Neural cell (in vitro differentiated cells): ENCODE measurements at regions not wholly inside any gene's neighbourhood (a gene's known extent, or its start where the extent isn't known, plus 50 kb on each side); places are given as distances from the start of the nearest gene placed in this dataset.

Source experiments
- H2AFZ ChIP-seq: fragments of 200-600, 300-800 bp; sonication (generic), shearing (Covaris generic); 2 replicates; pipeline ENCODE4 v1.6.0; 2014; ENCODE audit warnings: low read depth, mild to moderate bottlenecking, antibody characterized with exemption, low read length, moderate library complexity
- H3F3A ChIP-seq: fragments of 200-600 bp; shearing (Covaris generic); 2 replicates; pipeline ENCODE4 v1.6.1; 2016; ENCODE audit warnings: mild to moderate bottlenecking, moderate library complexity, mixed read lengths, antibody characterized with exemption, low read length; ENCODE audit not compliant: insufficient read depth, poor library complexity, severe bottlenecking
- H3K27ac ChIP-seq: fragments of 200-600, 300-800 bp; sonication (generic), shearing (Covaris generic); 2 replicates; pipeline ENCODE4 v1.5.1; 2014; ENCODE audit warnings: mild to moderate bottlenecking, low read length, moderate library complexity
- H3K27me3 ChIP-seq: fragments of 300-800, 200-600 bp; sonication (generic), shearing (Covaris generic); 2 replicates; pipeline ENCODE4 v1.6.0; 2014; ENCODE audit warnings: mild to moderate bottlenecking, low read depth, low read length, moderate library complexity; ENCODE audit not compliant: insufficient read depth
- H3K36me3 ChIP-seq: fragments of 300-800, 200-600 bp; sonication (generic), shearing (Covaris generic); 2 replicates; pipeline ENCODE4 v1.5.1; 2014; ENCODE audit warnings: mild to moderate bottlenecking, antibody characterized with exemption, low read length, moderate library complexity; ENCODE audit not compliant: insufficient read depth
- H3K4me2 ChIP-seq: fragments of 300-800, 200-600 bp; sonication (generic), shearing (Covaris generic); 2 replicates; pipeline ENCODE4 v1.6.0; 2014; ENCODE audit warnings: mild to moderate bottlenecking, low read length
- H3K4me3 ChIP-seq: fragments of 300-800, 200-600 bp; sonication (generic), shearing (Covaris generic); 2 replicates; pipeline ENCODE4 v1.5.1; 2014; ENCODE audit warnings: mild to moderate bottlenecking, low read length, moderate library complexity
- H3K79me2 ChIP-seq: fragments of 200-600 bp; shearing (Covaris generic); replicated peaks from 2 replicates; pipeline ENCODE4 v1.6.0; 2014; ENCODE audit warnings: mild to moderate bottlenecking, low read length, moderate library complexity; ENCODE audit not compliant: insufficient read depth
- H3K9ac ChIP-seq: fragments of 300-800, 200-600 bp; sonication (generic), shearing (Covaris generic); 2 replicates; pipeline ENCODE4 v1.6.1; 2016; ENCODE audit warnings: mild to moderate bottlenecking, low read length, mixed read lengths
- H3K9me2 ChIP-seq: fragments of 200-600 bp; shearing (Covaris generic); 2 replicates; pipeline ENCODE4 v1.6.1; 2016; ENCODE audit warnings: mild to moderate bottlenecking, low read length, mixed read lengths; ENCODE audit not compliant: insufficient read depth
- H3K9me3 ChIP-seq: fragments of 200-600, 300-800 bp; sonication (generic), shearing (Covaris generic); 2 replicates; pipeline ENCODE4 v1.6.1; 2016; ENCODE audit warnings: mild to moderate bottlenecking, mixed run types, low read length, moderate library complexity, mixed read lengths
- H4K20me1 ChIP-seq: fragments of 200-600 bp; shearing (Covaris generic); 2 replicates; pipeline ENCODE4 v1.6.1; 2016; ENCODE audit warnings: mild to moderate bottlenecking, mixed run types; ENCODE audit not compliant: insufficient read depth
- EP300 ChIP-seq: fragments of 450-650 bp; conservative IDR thresholded peaks from 2 replicates; pipeline ENCODE4 v1.6.1; 2014; ENCODE audit warnings: antibody characterized with exemption, mild to moderate bottlenecking, moderate library complexity; ENCODE audit not compliant: poor library complexity, severe bottlenecking
- EZH2 ChIP-seq: fragments of 200-600, 300-800 bp; shearing (Covaris generic), sonication (generic); IDR thresholded peaks from 2 replicates; pipeline ENCODE4 v1.6.1; 2014; ENCODE audit warnings: antibody characterized with exemption, low read length, borderline replicate concordance, mild to moderate bottlenecking; ENCODE audit not compliant: insufficient read depth, poor library complexity, severe bottlenecking
- MXI1 ChIP-seq: fragments of 450-650 bp; conservative IDR thresholded peaks from 2 replicates; pipeline ENCODE4 v1.6.1; 2014; ENCODE audit warnings: antibody characterized with exemption, mild to moderate bottlenecking; ENCODE audit not compliant: poor library complexity, severe bottlenecking
- POLR2AphosphoS5 ChIP-seq: IDR thresholded peaks from 2 replicates; pipeline ENCODE4 v1.6.1; 2012
- RAD21 ChIP-seq: fragments of 450-650 bp; conservative IDR thresholded peaks from 2 replicates; pipeline ENCODE4 v1.6.1; 2014; ENCODE audit warnings: antibody characterized with exemption, mild to moderate bottlenecking, moderate library complexity
- SMC3 ChIP-seq: fragments of 450-650 bp; conservative IDR thresholded peaks from 2 replicates; pipeline ENCODE4 v1.6.1; 2014; ENCODE audit warnings: antibody characterized with exemption, mild to moderate bottlenecking, moderate library complexity; ENCODE audit not compliant: poor library complexity
- TAF1 ChIP-seq: IDR thresholded peaks from 2 replicates; pipeline ENCODE4 v1.6.1; 2012; ENCODE audit warnings: low read depth
- TF ChIP-seq, protein P1 (sequence below): IDR thresholded peaks from 2 replicates; pipeline ENCODE4 v1.6.1; 2012; ENCODE audit warnings: borderline replicate concordance
- TF ChIP-seq, protein P2 (sequence below): fragments of 450-650 bp; IDR thresholded peaks from 2 replicates; pipeline ENCODE4 v1.5.1; 2014; ENCODE audit warnings: antibody characterized with exemption, mild to moderate bottlenecking, moderate library complexity; ENCODE audit not compliant: poor library complexity, severe bottlenecking

DNA sequence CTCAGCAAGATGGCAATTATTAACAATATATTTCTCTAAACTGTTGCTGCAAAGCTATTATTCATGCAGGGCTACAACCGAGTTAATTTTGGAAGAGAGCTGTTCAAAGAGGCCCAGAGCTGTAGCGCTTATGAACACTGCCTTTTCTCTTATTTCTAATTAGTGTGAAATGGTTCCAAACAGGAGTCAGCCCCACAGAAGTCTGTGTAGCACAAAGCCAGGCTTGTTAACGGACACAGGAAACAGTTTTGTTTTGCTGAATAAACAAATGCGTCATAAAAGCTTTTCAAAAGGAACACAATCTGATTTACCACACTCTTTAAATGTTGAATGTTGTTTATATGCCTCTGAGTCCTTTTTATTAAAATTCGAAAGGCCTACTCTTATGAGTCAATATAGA lies 396.5 kb downstream of the ANXA1 start:
- H3K79me2 ChIP-seq = no peaks in the 10 kb centered on the region
- no peak overlapping the region for H3K4me3 ChIP-seq
- H3K27ac ChIP-seq = no peak overlapping the region
- no peak overlapping the region for H2AFZ ChIP-seq
- no peaks in the 10 kb centered on the region for H4K20me1 ChIP-seq
- no peak overlapping the region for H3K9ac ChIP-seq
- H3K9me2 ChIP-seq = no peaks in the 10 kb centered on the region
- H3K36me3 ChIP-seq = no peaks in the 10 kb centered on the region
- H3K4me2 ChIP-seq = no peak overlapping the region
- H3K27me3 ChIP-seq = no peaks in the 10 kb centered on the region
- no peaks in the 10 kb centered on the region for H3K9me3 ChIP-seq
- H3F3A ChIP-seq = no peaks in the 10 kb centered on the region
- TF ChIP-seq EZH2 = no peak
- TF ChIP-seq EP300 = no peak

DNA sequence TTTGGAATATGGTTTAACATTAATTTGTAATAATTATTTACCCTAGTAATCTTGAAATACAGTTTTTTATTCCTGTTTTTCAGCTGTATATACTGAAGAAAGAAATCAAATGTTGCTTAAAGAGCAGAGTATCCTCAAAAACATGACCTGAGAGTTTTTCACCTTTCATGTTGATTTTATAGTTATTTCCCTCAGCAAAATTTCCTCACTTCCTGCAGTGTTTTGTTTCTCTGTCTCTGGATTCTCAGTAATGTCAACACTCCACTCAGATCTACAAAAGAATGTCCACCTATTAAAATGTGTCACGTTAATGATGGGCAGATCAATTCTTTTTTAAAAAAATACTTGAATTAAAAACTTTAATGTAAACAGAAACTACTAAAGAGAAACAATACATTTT lies 398.3 kb downstream of the ANXA1 start:
- H3K27ac ChIP-seq = no peak overlapping the region
- H3K9ac ChIP-seq = no peak overlapping the region
- no peaks in the 10 kb centered on the region for H3K9me2 ChIP-seq
- H3K4me2 ChIP-seq = no peak overlapping the region
- no peaks in the 10 kb centered on the region for H3F3A ChIP-seq
- H2AFZ ChIP-seq = no peak overlapping the region
- H3K79me2 ChIP-seq = no peaks in the 10 kb centered on the region
- H3K36me3 ChIP-seq = no peaks in the 10 kb centered on the region
- H3K4me3 ChIP-seq = no peak overlapping the region
- TF ChIP-seq, protein P1, sequence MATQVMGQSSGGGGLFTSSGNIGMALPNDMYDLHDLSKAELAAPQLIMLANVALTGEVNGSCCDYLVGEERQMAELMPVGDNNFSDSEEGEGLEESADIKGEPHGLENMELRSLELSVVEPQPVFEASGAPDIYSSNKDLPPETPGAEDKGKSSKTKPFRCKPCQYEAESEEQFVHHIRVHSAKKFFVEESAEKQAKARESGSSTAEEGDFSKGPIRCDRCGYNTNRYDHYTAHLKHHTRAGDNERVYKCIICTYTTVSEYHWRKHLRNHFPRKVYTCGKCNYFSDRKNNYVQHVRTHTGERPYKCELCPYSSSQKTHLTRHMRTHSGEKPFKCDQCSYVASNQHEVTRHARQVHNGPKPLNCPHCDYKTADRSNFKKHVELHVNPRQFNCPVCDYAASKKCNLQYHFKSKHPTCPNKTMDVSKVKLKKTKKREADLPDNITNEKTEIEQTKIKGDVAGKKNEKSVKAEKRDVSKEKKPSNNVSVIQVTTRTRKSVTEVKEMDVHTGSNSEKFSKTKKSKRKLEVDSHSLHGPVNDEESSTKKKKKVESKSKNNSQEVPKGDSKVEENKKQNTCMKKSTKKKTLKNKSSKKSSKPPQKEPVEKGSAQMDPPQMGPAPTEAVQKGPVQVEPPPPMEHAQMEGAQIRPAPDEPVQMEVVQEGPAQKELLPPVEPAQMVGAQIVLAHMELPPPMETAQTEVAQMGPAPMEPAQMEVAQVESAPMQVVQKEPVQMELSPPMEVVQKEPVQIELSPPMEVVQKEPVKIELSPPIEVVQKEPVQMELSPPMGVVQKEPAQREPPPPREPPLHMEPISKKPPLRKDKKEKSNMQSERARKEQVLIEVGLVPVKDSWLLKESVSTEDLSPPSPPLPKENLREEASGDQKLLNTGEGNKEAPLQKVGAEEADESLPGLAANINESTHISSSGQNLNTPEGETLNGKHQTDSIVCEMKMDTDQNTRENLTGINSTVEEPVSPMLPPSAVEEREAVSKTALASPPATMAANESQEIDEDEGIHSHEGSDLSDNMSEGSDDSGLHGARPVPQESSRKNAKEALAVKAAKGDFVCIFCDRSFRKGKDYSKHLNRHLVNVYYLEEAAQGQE = no peak
- no peak for TF ChIP-seq EZH2
- TF ChIP-seq SMC3 = no peak
- TF ChIP-seq RAD21 = no peak
- TF ChIP-seq TAF1 = no peak
- no peak for TF ChIP-seq POLR2AphosphoS5
- no peak for TF ChIP-seq MXI1
- TF ChIP-seq, protein P2, sequence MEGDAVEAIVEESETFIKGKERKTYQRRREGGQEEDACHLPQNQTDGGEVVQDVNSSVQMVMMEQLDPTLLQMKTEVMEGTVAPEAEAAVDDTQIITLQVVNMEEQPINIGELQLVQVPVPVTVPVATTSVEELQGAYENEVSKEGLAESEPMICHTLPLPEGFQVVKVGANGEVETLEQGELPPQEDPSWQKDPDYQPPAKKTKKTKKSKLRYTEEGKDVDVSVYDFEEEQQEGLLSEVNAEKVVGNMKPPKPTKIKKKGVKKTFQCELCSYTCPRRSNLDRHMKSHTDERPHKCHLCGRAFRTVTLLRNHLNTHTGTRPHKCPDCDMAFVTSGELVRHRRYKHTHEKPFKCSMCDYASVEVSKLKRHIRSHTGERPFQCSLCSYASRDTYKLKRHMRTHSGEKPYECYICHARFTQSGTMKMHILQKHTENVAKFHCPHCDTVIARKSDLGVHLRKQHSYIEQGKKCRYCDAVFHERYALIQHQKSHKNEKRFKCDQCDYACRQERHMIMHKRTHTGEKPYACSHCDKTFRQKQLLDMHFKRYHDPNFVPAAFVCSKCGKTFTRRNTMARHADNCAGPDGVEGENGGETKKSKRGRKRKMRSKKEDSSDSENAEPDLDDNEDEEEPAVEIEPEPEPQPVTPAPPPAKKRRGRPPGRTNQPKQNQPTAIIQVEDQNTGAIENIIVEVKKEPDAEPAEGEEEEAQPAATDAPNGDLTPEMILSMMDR = no peak
- TF ChIP-seq EP300 = no peak
- H3K27me3 ChIP-seq = no peaks in the 10 kb centered on the region
- H3K9me3 ChIP-seq = no peaks in the 10 kb centered on the region
- H4K20me1 ChIP-seq = no peaks in the 10 kb centered on the region

DNA sequence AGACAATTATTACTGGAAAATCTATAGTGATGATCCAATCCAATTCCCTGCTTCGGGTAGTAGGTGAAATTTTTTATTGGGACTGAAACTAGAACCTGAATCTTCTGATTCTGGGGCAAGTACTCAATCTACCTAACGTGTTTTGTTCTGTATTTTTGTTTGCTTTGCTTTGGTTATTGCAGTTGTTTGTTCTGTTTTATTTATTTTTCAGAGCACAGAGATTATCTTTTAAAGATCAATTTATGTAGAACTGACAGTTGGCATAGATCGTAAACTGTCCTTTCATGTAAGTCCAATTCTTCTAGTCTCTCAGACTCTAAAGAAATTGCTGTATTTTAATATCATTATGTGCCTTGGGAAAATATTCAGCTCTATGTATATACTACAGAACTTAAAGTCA lies 401.6 kb downstream of the ANXA1 start:
- Histone ChIP-seq H3K79me2 (no peaks in the 10 kb centered on the region), H3F3A (no peaks in the 10 kb centered on the region), H3K9me3 (no peaks in the 10 kb centered on the region), H3K9me2 (no peaks in the 10 kb centered on the region), H3K27ac (no peak overlapping the region), H3K4me3 (no peak overlapping the region), H3K4me2 (no peak overlapping the region), H3K27me3 (no peaks in the 10 kb centered on the region), H3K36me3 (no peaks in the 10 kb centered on the region), H4K20me1 (no peaks in the 10 kb centered on the region), H3K9ac (no peak overlapping the region), H2AFZ (no peak overlapping the region)
- TF ChIP-seq TAF1 (no peak), EZH2 (no peak), SMC3 (no peak), MXI1 (no peak), RAD21 (no peak), EP300 (no peak), POLR2AphosphoS5 (no peak)
- TF ChIP-seq, protein P2 = no peak
- TF ChIP-seq, protein P1 = no peak
